SH-SY5Y (cell line): ENCODE measurements at regions not wholly inside any gene's neighbourhood (a gene's known extent, or its start where the extent isn't known, plus 50 kb on each side); places are given as distances from the start of the nearest gene placed in this dataset.

Experiments used
- GATA2 ChIP-seq: IDR thresholded peaks from 2 replicates; pipeline ENCODE4 v1.6.1; 2011; ENCODE audit warnings: mild to moderate bottlenecking, low read depth, low read length
- GATA3 ChIP-seq: IDR thresholded peaks from 2 replicates; pipeline ENCODE4 v1.6.1; 2011; ENCODE audit warnings: low read depth, mild to moderate bottlenecking, low read length, moderate library complexity

- no peak for TF ChIP-seq GATA2
- TF ChIP-seq GATA3 = no peak
These were observed 2402.8 kb downstream of the TP53TG3F start for GRCh38 chr16:35862242-35862641.

- TF ChIP-seq GATA3 = no peak
- no peak for TF ChIP-seq GATA2
These were observed 2409.2 kb downstream of the TP53TG3F start for GRCh38 chr16:35868630-35869029.

GRCh38 chr16:35873472-35873871 is 2414.1 kb downstream of the TP53TG3F start:
- TF ChIP-seq GATA3 (no peak), GATA2 (no peak)

- TF ChIP-seq GATA3 = no peak
- TF ChIP-seq GATA2 = no peak
These were observed 2422.2 kb downstream of the TP53TG3F start for GRCh38 chr16:35881654-35882053.

- no peak for TF ChIP-seq GATA2
- TF ChIP-seq GATA3 = no peak
These were observed 2447.0 kb downstream of the TP53TG3F start for GRCh38 chr16:35906440-35906839.

GRCh38 chr16:35908152-35908551 is 2448.7 kb downstream of the TP53TG3F start:
- no peak for TF ChIP-seq GATA3
- TF ChIP-seq GATA2 = no peak

- TF ChIP-seq GATA3 = no peak
- no peak for TF ChIP-seq GATA2
These were observed 2449.5 kb downstream of the TP53TG3F start for GRCh38 chr16:35908942-35909341.

- TF ChIP-seq GATA2 (no peak), GATA3 (no peak)
These were observed 2450.0 kb downstream of the TP53TG3F start for GRCh38 chr16:35909351-35909954.

- no peak for TF ChIP-seq GATA2
- TF ChIP-seq GATA3 = no peak
These were observed 2451.0 kb downstream of the TP53TG3F start for GRCh38 chr16:35910409-35910808.

- TF ChIP-seq GATA2 (no peak), GATA3 (no peak)
These were observed 2452.5 kb downstream of the TP53TG3F start for GRCh38 chr16:35911899-35912298.

- TF ChIP-seq GATA3 (no peak), GATA2 (no peak)
These were observed 2472.3 kb downstream of the TP53TG3F start for GRCh38 chr16:35931722-35932121.
